H9 (cell line): ENCODE measurements at regions not wholly inside any gene's neighbourhood (a gene's known extent, or its start where the extent isn't known, plus 50 kb on each side); places are given as distances from the start of the nearest gene placed in this dataset.

Experiments used
- DNase-seq: peaks from one replicate; pipeline ENCODE4 v3.0.0-alpha.2; 2017
- H2AFZ ChIP-seq: one replicate; pipeline ENCODE4 v1.6.1; 2013; ENCODE audit warnings: mild to moderate bottlenecking, low read length, control low read depth, moderate library complexity
- H2AK5ac ChIP-seq: 2 replicates; pipeline ENCODE4 v1.6.1; 2013; ENCODE audit warnings: low read length, control low read depth, mixed read lengths; ENCODE audit not compliant: insufficient read length
- H2BK120ac ChIP-seq: one replicate; pipeline ENCODE4 v1.6.1; 2013; ENCODE audit warnings: low read depth, mild to moderate bottlenecking, low read length, control low read depth, inconsistent platforms; ENCODE audit not compliant: poor library complexity, severe bottlenecking
- H2BK12ac ChIP-seq: 2 replicates; pipeline ENCODE4 v1.6.1; 2013; ENCODE audit warnings: low read length, control low read depth, mixed read lengths, low read depth; ENCODE audit not compliant: insufficient read length
- H2BK15ac ChIP-seq: 2 replicates; pipeline ENCODE4 v1.6.1; 2013; ENCODE audit warnings: low read depth, low read length, control low read depth
- H2BK20ac ChIP-seq: one replicate; pipeline ENCODE4 v1.6.1; 2013; ENCODE audit warnings: low read depth, mild to moderate bottlenecking, low read length, control low read depth, inconsistent platforms; ENCODE audit not compliant: poor library complexity, severe bottlenecking
- H2BK5ac ChIP-seq: 2 replicates; pipeline ENCODE4 v1.6.1; 2013; ENCODE audit warnings: low read length, control low read depth, mixed read lengths; ENCODE audit not compliant: insufficient read length
- H3K14ac ChIP-seq: 2 replicates; pipeline ENCODE4 v1.6.1; 2013; ENCODE audit warnings: low read length, control low read depth; ENCODE audit not compliant: insufficient read depth
- H3K18ac ChIP-seq: 2 replicates; pipeline ENCODE4 v1.6.1; 2013; ENCODE audit warnings: low read depth, mild to moderate bottlenecking, mixed read lengths, low read length, control low read depth; ENCODE audit not compliant: insufficient read length
- H3K23ac ChIP-seq: 2 replicates; pipeline ENCODE4 v1.6.1; 2013; ENCODE audit warnings: low read length, control low read depth, mixed read lengths, low read depth; ENCODE audit not compliant: insufficient read length
- H3K23me2 ChIP-seq: 2 replicates; pipeline ENCODE4 v1.6.1; 2013; ENCODE audit warnings: low read depth, mild to moderate bottlenecking, mixed read lengths, low read length, control low read depth; ENCODE audit not compliant: insufficient read length, poor library complexity, severe bottlenecking
- H3K27ac ChIP-seq: 2 replicates; pipeline ENCODE4 v1.5.1; 2013; ENCODE audit warnings: low read length, control low read depth, mixed read lengths, low read depth; ENCODE audit not compliant: insufficient read length
- H3K27me3 ChIP-seq: 2 replicates; pipeline ENCODE4 v1.6.1; 2013; ENCODE audit warnings: low read length, control low read depth, inconsistent platforms; ENCODE audit not compliant: insufficient read depth
- H3K4ac ChIP-seq: 2 replicates; pipeline ENCODE4 v1.6.1; 2013; ENCODE audit warnings: low read depth, mild to moderate bottlenecking, control low read depth, inconsistent platforms, low read length, moderate library complexity
- H3K4me1 ChIP-seq: 2 replicates; pipeline ENCODE4 v1.6.1; 2013; ENCODE audit warnings: low read length, control low read depth, inconsistent platforms; ENCODE audit not compliant: insufficient read depth
- H3K4me2 ChIP-seq: 2 replicates; pipeline ENCODE4 v1.6.1; 2013; ENCODE audit warnings: low read length, control low read depth, mixed read lengths; ENCODE audit not compliant: insufficient read length, insufficient read depth
- H3K56ac ChIP-seq: 2 replicates; pipeline ENCODE4 v1.6.1; 2013; ENCODE audit warnings: low read depth, mild to moderate bottlenecking, mixed read lengths, low read length, control low read depth; ENCODE audit not compliant: insufficient read length
- H3K79me1 ChIP-seq: 2 replicates; pipeline ENCODE4 v1.6.1; 2013; ENCODE audit warnings: low read depth, mild to moderate bottlenecking, moderate library complexity, low read length, control low read depth, inconsistent platforms; ENCODE audit not compliant: insufficient read depth, poor library complexity, severe bottlenecking
- H3K79me2 ChIP-seq: 2 replicates; pipeline ENCODE4 v1.6.1; 2013; ENCODE audit warnings: low read length, control low read depth, inconsistent platforms; ENCODE audit not compliant: insufficient read depth
- H3K9ac ChIP-seq: 2 replicates; pipeline ENCODE4 v1.6.1; 2013; ENCODE audit warnings: low read length, control low read depth, mixed read lengths; ENCODE audit not compliant: insufficient read length; ENCODE audit errors: extremely low read depth
- H3K9me3 ChIP-seq: one replicate; pipeline ENCODE4 v1.6.1; 2013; ENCODE audit warnings: low read depth, low read length, inconsistent platforms; ENCODE audit not compliant: control insufficient read depth
- H3T11ph ChIP-seq: one replicate; pipeline ENCODE4 v1.6.1; 2013; ENCODE audit warnings: mild to moderate bottlenecking, low read length, control low read depth, inconsistent platforms
- H4K20me1 ChIP-seq: one replicate; pipeline ENCODE4 v1.6.1; 2013; ENCODE audit not compliant: control insufficient read depth, insufficient read length, insufficient read depth
- H4K5ac ChIP-seq: 2 replicates; pipeline ENCODE4 v1.6.1; 2013; ENCODE audit warnings: low read depth, mild to moderate bottlenecking, mixed read lengths, low read length, control low read depth; ENCODE audit not compliant: insufficient read length
- H4K8ac ChIP-seq: replicated peaks from 2 replicates; pipeline ENCODE4 v1.6.1; 2013; ENCODE audit warnings: low read length, control low read depth, mixed read lengths, low read depth; ENCODE audit not compliant: insufficient read length
- H4K91ac ChIP-seq: 2 replicates; pipeline ENCODE4 v1.6.1; 2013; ENCODE audit warnings: low read depth, mild to moderate bottlenecking, moderate library complexity, mixed read lengths, low read length, control low read depth; ENCODE audit not compliant: insufficient read length
- H3K27ac Mint-ChIP-seq, 3 experiments: 2 replicates in 2 of 3; 3 replicates in 1 of 3; pipeline ENCODE4 v1.8.0; 2020 to 2021; ENCODE audit warnings: mixed read lengths in 3 of 3, mild to moderate bottlenecking in 1 of 3, moderate library complexity in 1 of 3
- H3K27me3 Mint-ChIP-seq: 2 replicates; pipeline ENCODE4 v1.8.0; 2021; ENCODE audit warnings: low read depth, mild to moderate bottlenecking, moderate library complexity, mixed read lengths
- H3K36me3 Mint-ChIP-seq, 3 experiments: 2 replicates in 2 of 3; 3 replicates in 1 of 3; pipeline ENCODE4 v1.8.0; 2020 to 2021; ENCODE audit warnings: low read depth in 3 of 3, mixed read lengths in 3 of 3; ENCODE audit not compliant: insufficient read depth in 1 of 3
- H3K4me1 Mint-ChIP-seq, 2 experiments: 2 replicates each; pipeline ENCODE4 v1.8.0; 2020; ENCODE audit warnings: mixed read lengths in 2 of 2
- H3K4me3 Mint-ChIP-seq, 2 experiments: 2 replicates in 1 of 2; 3 replicates in 1 of 2; pipeline ENCODE4 v1.8.0; 2020 to 2021; ENCODE audit warnings: mild to moderate bottlenecking in 2 of 2, mixed read lengths in 2 of 2, moderate library complexity in 1 of 2
- H3K9me3 Mint-ChIP-seq, 2 experiments: 2 replicates in 1 of 2; 3 replicates in 1 of 2; pipeline ENCODE4 v1.8.0; 2020; ENCODE audit warnings: mild to moderate bottlenecking in 2 of 2, mixed read lengths in 2 of 2, moderate library complexity in 1 of 2
- WGBS: extraction: QIAGEN DNeasy Blood & Tissue Kit; methylation state at CpG from one replicate; pipeline ENCODE4 v1.1.7; 2013; ENCODE audit warnings: missing lambda C conversion rate, low lambda C conversion rate, mixed read lengths; ENCODE audit not compliant: insufficient read length; ENCODE audit errors: extremely low coverage; 5-methylcytosine and 5-hydroxymethylcytosine counted together
- TF ChIP-seq, protein P1 (sequence below): fragments of 200-600 bp; sonication (generic); conservative IDR thresholded peaks from 3 replicates; pipeline ENCODE4 v1.8.0; 2021; ENCODE audit warnings: antibody characterized with exemption, mild to moderate bottlenecking

DNA sequence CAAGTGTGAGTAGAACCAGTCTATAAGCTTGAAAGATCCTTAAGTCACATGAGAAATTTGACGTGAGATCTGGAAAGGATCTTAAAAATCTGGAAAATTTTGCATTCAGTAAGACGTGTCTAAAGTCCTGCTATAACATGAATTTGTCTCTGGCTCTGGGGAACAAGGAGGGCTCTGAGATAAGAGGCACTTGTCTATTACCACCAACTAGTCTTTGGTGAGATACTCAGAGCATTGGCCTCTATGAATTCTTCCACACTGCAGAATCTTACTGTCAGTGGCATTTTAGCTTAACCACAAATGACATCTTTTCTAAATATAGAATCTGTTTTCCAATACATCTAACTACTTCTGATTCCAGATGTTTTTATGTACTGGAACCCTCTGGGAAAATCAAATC is 1504.5 kb downstream of the DPP10 start:
- Histone ChIP-seq H3K4ac (no peak overlapping the region), H4K5ac (no peak overlapping the region), H2AFZ (no peak overlapping the region), H2BK5ac (no peak overlapping the region), H3T11ph (no peak overlapping the region), H3K56ac (no peak overlapping the region), H3K14ac (no peak overlapping the region), H2BK20ac (no peak overlapping the region), H3K9me3 (no peaks in the 10 kb centered on the region), H3K23ac (no peak overlapping the region), H2AK5ac (no peak overlapping the region), H2BK12ac (no peak overlapping the region), H3K27ac (no peak overlapping the region), H3K18ac (no peak overlapping the region), H2BK120ac (no peak overlapping the region), H4K8ac (no peak overlapping the region), H3K27me3 (no peaks in the 10 kb centered on the region), H3K9ac (no peak overlapping the region), H3K79me1 (no peaks in the 10 kb centered on the region), H4K91ac (no peak overlapping the region), H2BK15ac (no peak overlapping the region), H3K79me2 (no peaks in the 10 kb centered on the region), H4K20me1 (no peaks in the 10 kb centered on the region), H3K4me2 (no peak overlapping the region), H3K23me2 (no peaks in the 10 kb centered on the region), H3K4me1 (no peaks in the 10 kb centered on the region)
- no CpG with 5 or more reads among the region's 2 CpGs for WGBS
- TF ChIP-seq, protein P1, sequence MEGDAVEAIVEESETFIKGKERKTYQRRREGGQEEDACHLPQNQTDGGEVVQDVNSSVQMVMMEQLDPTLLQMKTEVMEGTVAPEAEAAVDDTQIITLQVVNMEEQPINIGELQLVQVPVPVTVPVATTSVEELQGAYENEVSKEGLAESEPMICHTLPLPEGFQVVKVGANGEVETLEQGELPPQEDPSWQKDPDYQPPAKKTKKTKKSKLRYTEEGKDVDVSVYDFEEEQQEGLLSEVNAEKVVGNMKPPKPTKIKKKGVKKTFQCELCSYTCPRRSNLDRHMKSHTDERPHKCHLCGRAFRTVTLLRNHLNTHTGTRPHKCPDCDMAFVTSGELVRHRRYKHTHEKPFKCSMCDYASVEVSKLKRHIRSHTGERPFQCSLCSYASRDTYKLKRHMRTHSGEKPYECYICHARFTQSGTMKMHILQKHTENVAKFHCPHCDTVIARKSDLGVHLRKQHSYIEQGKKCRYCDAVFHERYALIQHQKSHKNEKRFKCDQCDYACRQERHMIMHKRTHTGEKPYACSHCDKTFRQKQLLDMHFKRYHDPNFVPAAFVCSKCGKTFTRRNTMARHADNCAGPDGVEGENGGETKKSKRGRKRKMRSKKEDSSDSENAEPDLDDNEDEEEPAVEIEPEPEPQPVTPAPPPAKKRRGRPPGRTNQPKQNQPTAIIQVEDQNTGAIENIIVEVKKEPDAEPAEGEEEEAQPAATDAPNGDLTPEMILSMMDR = no peak
- Mint-ChIP-seq H3K4me1 (no peaks in the 10 kb centered on the region), H3K9me3 (peaks cover 0 to 4% of the 10 kb centered on the region in 2 experiments; a peak in 1 of 5 replicates), H3K36me3 (peaks cover 0 to 4% (median 0%) of the 10 kb centered on the region in 3 experiments; a peak in 1 of 7 replicates), H3K4me3 (no peak overlapping the region), H3K27ac (no peak overlapping the region), H3K27me3 (peaks cover 2% of the 10 kb centered on the region; the same call in 1 of the 2 replicates)
- DNase-seq = no peak
